CD4-positive, alpha-beta memory T cell (primary cell): ENCODE measurements at regions not wholly inside any gene's neighbourhood (a gene's known extent, or its start where the extent isn't known, plus 50 kb on each side); places are given as distances from the start of the nearest gene placed in this dataset.

ENCODE experiments used
- CTCF ChIA-PET: fragments of 350-600 bp; sonication (Branson Sonifier 250); formaldehyde crosslinking; loops from one replicate; lab custom pipeline; 2021; ENCODE audit warnings: inconsistent platforms; ENCODE audit not compliant: partially characterized antibody; lab: Charles Lee
- POLR2A ChIA-PET: fragments of 350-600 bp; sonication (Branson Sonifier 250); formaldehyde crosslinking; loops from one replicate; lab custom pipeline; 2021; ENCODE audit not compliant: partially characterized antibody; lab: Charles Lee
- DNase-seq, 5 donors: peaks; one replicate each; pipeline versions ENCODE4 v3.0.0 to v3.0.0-alpha.2; 2020 to 2022; ENCODE audit warnings: mixed read lengths in 1 of 5
- H3K27ac ChIP-seq: one replicate; pipeline ENCODE4 v1.7.0; 2013; ENCODE audit warnings: low read depth, low read length
- H3K27me3 ChIP-seq: 2 replicates; pipeline ENCODE4 v1.7.0; 2013; ENCODE audit warnings: mild to moderate bottlenecking, low read length, moderate library complexity; ENCODE audit not compliant: insufficient read depth
- H3K36me3 ChIP-seq: 2 replicates; pipeline ENCODE4 v1.7.0; 2013; ENCODE audit warnings: mild to moderate bottlenecking, low read length, moderate library complexity; ENCODE audit not compliant: insufficient read depth
- H3K4me1 ChIP-seq: 2 replicates; pipeline ENCODE4 v1.7.0; 2013; ENCODE audit warnings: mild to moderate bottlenecking, low read length, moderate library complexity; ENCODE audit not compliant: insufficient read depth
- H3K4me3 ChIP-seq, 2 donors: one replicate each; pipeline ENCODE4 v1.7.0; 2013; ENCODE audit warnings: low read length in 2 of 2, mild to moderate bottlenecking in 1 of 2
- H3K9me3 ChIP-seq, 2 donors: one replicate each; pipeline ENCODE4 v1.7.0; 2013; ENCODE audit warnings: low read length in 2 of 2, control low read depth in 1 of 2; ENCODE audit not compliant: control insufficient read depth in 1 of 2
- H3K27ac Mint-ChIP-seq, 7 donors: one replicate each; pipeline ENCODE4 v1.8.0; 2020 to 2021; ENCODE audit warnings: mixed read lengths in 7 of 7, mild to moderate bottlenecking in 6 of 7, inconsistent platforms in 3 of 7, moderate library complexity in 3 of 7
- H3K27me3 Mint-ChIP-seq, 2 donors: one replicate each; pipeline ENCODE4 v1.8.0; 2020 to 2021; ENCODE audit warnings: mixed read lengths in 2 of 2
- H3K36me3 Mint-ChIP-seq, 2 donors: one replicate each; pipeline ENCODE4 v1.8.0; 2020 to 2021; ENCODE audit warnings: mixed read lengths in 2 of 2, inconsistent platforms in 1 of 2, mild to moderate bottlenecking in 1 of 2
- H3K4me1 Mint-ChIP-seq, 4 donors: one replicate each; pipeline ENCODE4 v1.8.0; 2020 to 2021; ENCODE audit warnings: mixed read lengths in 4 of 4, mild to moderate bottlenecking in 1 of 4
- H3K4me3 Mint-ChIP-seq, 8 donors: one replicate each; pipeline ENCODE4 v1.8.0; 2020 to 2021; ENCODE audit warnings: mixed read lengths in 8 of 8, mild to moderate bottlenecking in 7 of 8, moderate library complexity in 6 of 8, inconsistent platforms in 3 of 8
- H3K9me3 Mint-ChIP-seq, 8 donors: one replicate each; pipeline ENCODE4 v1.8.0; 2020 to 2021; ENCODE audit warnings: mixed read lengths in 8 of 8, mild to moderate bottlenecking in 5 of 8, inconsistent platforms in 3 of 8, moderate library complexity in 1 of 8
- intact Hi-C: fragments of 100-400 bp; cut with micrococcal nuclease; formaldehyde crosslinking; loops from one replicate; pipeline ENCODE4 v1.15.1; 2023

DNA sequence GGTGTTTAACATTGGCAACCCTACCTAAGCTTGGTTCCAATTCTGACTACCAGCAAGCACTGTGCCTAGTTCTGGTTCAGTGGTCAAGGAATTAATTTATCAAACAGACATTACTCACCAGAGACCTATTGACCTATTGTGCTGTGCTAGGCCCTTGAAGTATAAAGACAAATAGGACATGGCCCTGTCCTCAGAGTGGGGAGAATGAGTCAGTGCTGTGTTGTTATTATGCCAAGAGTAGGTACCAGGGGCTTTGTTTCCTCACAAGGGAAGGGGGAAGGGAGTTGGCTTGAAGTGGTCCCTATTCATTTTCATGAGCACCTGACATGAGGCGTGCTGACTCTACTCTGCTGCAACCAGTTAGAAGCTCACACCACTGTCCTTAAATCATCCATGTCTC is 62.6 kb upstream of the PLPP4 start:
- no peak overlapping the region for H3K27ac ChIP-seq
- H3K27ac Mint-ChIP-seq, result no peak overlapping the region
- intact Hi-C loops, result no loop called here
- ChIA-PET CTCF (no interaction called here), POLR2A (no interaction called here)
- peaks cover 0 to 1% (median 0%) of the 10 kb centered on the region in 4 donors for H3K4me1 Mint-ChIP-seq
- peaks cover 0 to 5% (median under 1%) of the 10 kb centered on the region in 8 donors for H3K9me3 Mint-ChIP-seq
- H3K36me3 ChIP-seq, result no peaks in the 10 kb centered on the region
- DNase-seq, result no peak
- H3K27me3 ChIP-seq, result no peaks in the 10 kb centered on the region
- no peak overlapping the region for H3K4me3 ChIP-seq
- no peaks in the 10 kb centered on the region for H3K36me3 Mint-ChIP-seq
- no peaks in the 10 kb centered on the region for H3K9me3 ChIP-seq
- peaks cover 2 to 3% of the 10 kb centered on the region in 2 donors for H3K27me3 Mint-ChIP-seq
- no peak overlapping the region for H3K4me3 Mint-ChIP-seq
- no peaks in the 10 kb centered on the region for H3K4me1 ChIP-seq

DNA sequence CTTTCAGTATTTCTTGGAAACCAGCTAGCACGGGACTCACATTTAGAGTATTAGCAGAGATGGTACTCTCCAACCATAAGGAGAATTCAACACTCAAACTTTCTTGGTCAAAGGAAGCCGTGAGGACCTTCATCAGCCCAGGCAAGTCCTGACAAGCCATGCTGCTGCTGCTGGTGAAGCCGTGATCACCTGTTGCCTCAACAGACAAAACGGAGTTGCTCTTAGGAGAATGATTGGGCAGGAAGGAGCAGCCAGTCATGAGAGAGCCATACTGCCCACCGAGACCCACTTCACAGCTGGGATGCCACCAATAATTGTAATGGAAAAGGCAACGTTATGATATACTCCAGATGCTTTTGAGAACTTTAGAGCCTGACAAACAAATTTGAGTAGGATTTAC is 60.8 kb upstream of the PLPP4 start:
- no peak overlapping the region for H3K4me3 ChIP-seq
- no peaks in the 10 kb centered on the region for H3K27me3 ChIP-seq
- H3K4me1 ChIP-seq, result no peaks in the 10 kb centered on the region
- CTCF ChIA-PET, result no interaction called here
- POLR2A ChIA-PET, result no interaction called here
- no peak overlapping the region for H3K27ac ChIP-seq
- H3K9me3 ChIP-seq, result no peaks in the 10 kb centered on the region
- peaks cover 0 to 4% (median 0%) of the 10 kb centered on the region in 8 donors for H3K9me3 Mint-ChIP-seq
- no peaks in the 10 kb centered on the region for H3K36me3 ChIP-seq
- H3K4me3 Mint-ChIP-seq, result no peak overlapping the region
- DNase-seq, result no peak
- peaks cover 2 to 3% of the 10 kb centered on the region in 2 donors for H3K27me3 Mint-ChIP-seq
- intact Hi-C loops, result no loop called here
- H3K4me1 Mint-ChIP-seq, result peaks cover 0 to 1% (median 0%) of the 10 kb centered on the region in 4 donors
- no peak overlapping the region for H3K27ac Mint-ChIP-seq
- no peaks in the 10 kb centered on the region for H3K36me3 Mint-ChIP-seq

DNA sequence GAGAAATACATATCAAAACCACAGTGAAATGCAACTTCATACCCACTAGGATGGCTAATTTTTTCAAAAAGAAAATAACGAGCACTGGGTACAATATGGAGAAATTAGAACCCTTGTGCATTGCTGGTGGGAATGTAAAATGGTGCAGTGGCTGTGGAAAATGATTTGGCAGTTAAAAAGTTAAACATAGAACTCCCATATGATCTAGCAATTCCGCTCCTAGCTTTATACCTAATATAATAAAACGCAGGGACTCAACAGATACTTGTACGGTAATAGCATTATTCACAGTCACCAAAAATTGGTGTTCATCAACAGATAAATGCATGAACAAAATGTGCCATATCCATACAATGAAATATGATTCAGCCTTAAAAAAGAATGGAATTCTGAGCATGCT is 58.8 kb upstream of the PLPP4 start:
- Histone ChIP-seq H3K27me3 (no peaks in the 10 kb centered on the region), H3K36me3 (no peaks in the 10 kb centered on the region), H3K9me3 (no peaks in the 10 kb centered on the region), H3K27ac (no peak overlapping the region), H3K4me3 (no peak overlapping the region), H3K4me1 (no peaks in the 10 kb centered on the region)
- Mint-ChIP-seq H3K4me1 (peaks cover 0 to 1% (median 0%) of the 10 kb centered on the region in 4 donors), H3K9me3 (peaks cover 0 to 4% (median under 1%) of the 10 kb centered on the region in 8 donors), H3K27me3 (peaks cover 3 to 4% of the 10 kb centered on the region in 2 donors), H3K36me3 (no peaks in the 10 kb centered on the region), H3K27ac (no peak overlapping the region), H3K4me3 (no peak overlapping the region)
- intact Hi-C loops, result no loop called here
- no peak for DNase-seq
- CTCF ChIA-PET, result no interaction called here
- POLR2A ChIA-PET, result no interaction called here

DNA sequence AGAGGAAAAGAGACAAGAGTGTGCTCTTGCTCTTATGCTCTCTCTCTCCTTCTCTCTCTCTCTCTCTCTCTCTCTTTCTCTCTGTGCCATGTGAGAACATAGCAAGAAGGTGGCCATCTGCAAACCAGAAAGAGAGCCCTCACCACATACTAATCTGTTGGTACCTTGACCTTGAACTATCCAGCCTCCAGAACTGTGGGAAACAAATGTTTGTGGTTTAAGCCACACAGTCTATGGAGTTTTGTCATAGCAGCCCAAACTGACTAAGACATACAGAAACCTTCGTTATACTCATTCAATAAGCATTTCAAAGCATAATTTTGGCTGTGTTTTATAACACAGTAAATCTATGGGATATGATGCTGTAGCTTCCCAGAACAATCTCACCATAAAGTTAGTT is 56.4 kb upstream of the PLPP4 start:
- intact Hi-C loops, result no loop called here
- Mint-ChIP-seq H3K27ac (no peak overlapping the region), H3K4me3 (no peak overlapping the region), H3K9me3 (peaks cover 0 to 2% (median 0%) of the 10 kb centered on the region in 8 donors), H3K36me3 (no peaks in the 10 kb centered on the region), H3K4me1 (peaks cover 0 to 1% (median 0%) of the 10 kb centered on the region in 4 donors), H3K27me3 (peaks cover 2% of the 10 kb centered on the region in 2 donors)
- CTCF ChIA-PET, result no interaction called here
- Histone ChIP-seq H3K9me3 (no peaks in the 10 kb centered on the region), H3K27ac (no peak overlapping the region), H3K27me3 (no peaks in the 10 kb centered on the region), H3K4me3 (no peak overlapping the region), H3K36me3 (no peaks in the 10 kb centered on the region), H3K4me1 (no peaks in the 10 kb centered on the region)
- no peak for DNase-seq
- POLR2A ChIA-PET, result no interaction called here

DNA sequence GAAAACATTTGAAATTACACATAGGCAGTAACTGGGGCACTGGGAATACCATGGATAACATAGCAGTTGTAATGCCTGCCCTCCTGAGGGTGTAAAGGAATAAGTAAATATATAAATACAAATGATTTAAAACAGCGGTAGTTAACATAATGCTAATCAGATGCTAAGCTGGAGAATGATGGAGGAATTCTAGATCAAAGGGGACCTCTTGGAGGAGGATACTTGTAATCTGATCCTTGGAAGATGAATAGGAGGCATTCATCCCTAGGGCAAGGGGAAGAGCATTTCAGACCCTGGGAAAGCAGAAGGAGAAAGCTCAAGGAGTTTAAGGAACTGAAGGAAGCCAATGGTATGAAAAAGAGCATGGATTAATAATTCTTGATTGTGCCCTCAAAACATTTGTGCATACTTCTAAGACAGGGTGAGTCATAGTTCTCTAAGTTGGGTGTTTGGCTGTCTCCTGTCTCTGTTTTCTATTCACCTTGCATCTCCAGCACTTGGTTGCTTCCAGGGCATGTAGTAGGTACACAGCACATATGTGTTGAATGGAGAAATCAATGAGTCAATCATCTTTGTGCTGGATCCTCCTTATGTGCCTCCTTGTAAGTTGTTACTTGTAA is 54.8 kb upstream of the PLPP4 start:
- no peaks in the 10 kb centered on the region for H3K36me3 ChIP-seq
- H3K27me3 Mint-ChIP-seq, result peaks cover 2% of the 10 kb centered on the region in 2 donors
- no peaks in the 10 kb centered on the region for H3K27me3 ChIP-seq
- H3K9me3 Mint-ChIP-seq, result peaks cover 0 to 2% (median 0%) of the 10 kb centered on the region in 8 donors
- POLR2A ChIA-PET, result no interaction called here
- no peak overlapping the region for H3K27ac Mint-ChIP-seq
- H3K27ac ChIP-seq, result no peak overlapping the region
- no peaks in the 10 kb centered on the region for H3K9me3 ChIP-seq
- H3K4me3 ChIP-seq, result no peak overlapping the region
- H3K4me3 Mint-ChIP-seq, result no peak overlapping the region
- H3K4me1 Mint-ChIP-seq, result no peaks in the 10 kb centered on the region
- no peaks in the 10 kb centered on the region for H3K4me1 ChIP-seq
- intact Hi-C loops, result no loop called here
- CTCF ChIA-PET, result no interaction called here
- H3K36me3 Mint-ChIP-seq, result no peaks in the 10 kb centered on the region
- DNase-seq, result no peak

DNA sequence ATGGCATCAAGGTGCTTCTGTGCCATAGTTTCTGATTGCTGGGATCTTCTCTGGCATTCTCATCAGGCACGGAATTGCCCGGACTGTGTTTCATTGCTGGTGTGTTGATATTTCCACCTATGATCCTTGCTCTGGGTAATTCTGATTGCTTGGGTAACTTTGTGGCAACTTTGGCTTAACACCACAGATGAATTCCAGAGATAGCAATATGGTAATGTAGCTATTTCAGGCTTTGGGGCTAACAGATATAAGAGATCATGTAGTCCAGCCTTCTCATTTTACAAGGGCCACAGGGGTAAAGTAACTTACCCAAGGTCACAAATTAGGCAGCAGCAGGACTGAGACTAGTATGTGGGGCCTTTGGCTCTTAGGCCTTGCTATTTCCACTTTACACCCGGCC is 53.9 kb upstream of the PLPP4 start:
- no peak overlapping the region for H3K4me3 Mint-ChIP-seq
- CTCF ChIA-PET, result no interaction called here
- no peak overlapping the region for H3K4me3 ChIP-seq
- H3K27me3 ChIP-seq, result no peaks in the 10 kb centered on the region
- H3K27me3 Mint-ChIP-seq, result peaks cover 2% of the 10 kb centered on the region in 2 donors
- no peaks in the 10 kb centered on the region for H3K4me1 Mint-ChIP-seq
- H3K36me3 Mint-ChIP-seq, result no peaks in the 10 kb centered on the region
- H3K4me1 ChIP-seq, result no peaks in the 10 kb centered on the region
- no peaks in the 10 kb centered on the region for H3K36me3 ChIP-seq
- POLR2A ChIA-PET, result no interaction called here
- no peak for DNase-seq
- H3K27ac ChIP-seq, result no peak overlapping the region
- H3K9me3 Mint-ChIP-seq, result peaks cover 0 to 2% (median 0%) of the 10 kb centered on the region in 8 donors
- no peak overlapping the region for H3K27ac Mint-ChIP-seq
- intact Hi-C loops, result no loop called here
- no peaks in the 10 kb centered on the region for H3K9me3 ChIP-seq

DNA sequence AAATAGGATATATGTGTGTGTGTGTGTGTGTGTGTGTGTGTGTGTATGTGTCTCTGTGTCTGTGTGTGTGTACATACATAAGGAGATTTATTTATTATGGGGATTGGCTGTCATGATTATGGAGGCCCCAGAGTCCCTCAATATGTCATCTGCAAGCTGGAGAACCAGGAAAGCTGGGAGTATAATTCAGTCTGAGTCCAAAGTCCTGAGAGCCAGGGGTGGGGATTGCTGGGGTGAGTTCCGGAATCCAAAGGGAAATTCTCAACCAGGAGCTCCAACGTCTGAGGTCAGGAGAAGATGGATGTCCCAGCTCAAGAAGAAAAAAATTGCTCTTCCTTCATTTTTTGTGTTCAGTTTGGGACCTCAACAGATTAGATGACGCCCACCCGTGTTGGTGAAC is 50.7 kb upstream of the PLPP4 start:
- H3K4me3 Mint-ChIP-seq, result no peak overlapping the region
- intact Hi-C loops, result no loop called here
- H3K27ac Mint-ChIP-seq, result no peak overlapping the region

More for the DNA sequence above, 50.7 kb upstream of the PLPP4 start:
- no peaks in the 10 kb centered on the region for H3K27me3 ChIP-seq
- ChIA-PET CTCF (no interaction called here), POLR2A (no interaction called here)
- peaks cover 0 to 5% (median 0%) of the 10 kb centered on the region in 8 donors for H3K9me3 Mint-ChIP-seq
- H3K36me3 ChIP-seq, result no peaks in the 10 kb centered on the region
- no peaks in the 10 kb centered on the region for H3K4me1 ChIP-seq
- no peak for DNase-seq
- H3K4me3 ChIP-seq, result no peak overlapping the region
- H3K36me3 Mint-ChIP-seq, result no peaks in the 10 kb centered on the region
- H3K27ac ChIP-seq, result no peak overlapping the region
- peaks cover 0 to 1% (median 0%) of the 10 kb centered on the region in 4 donors for H3K4me1 Mint-ChIP-seq
- H3K27me3 Mint-ChIP-seq, result peaks cover 4 to 8% of the 10 kb centered on the region in 2 donors
- H3K9me3 ChIP-seq, result no peaks in the 10 kb centered on the region
